ENCODE measurements at regions not wholly inside any gene's neighbourhood (a gene's known extent, or its start where the extent isn't known, plus 50 kb on each side); places are given as distances from the start of the nearest gene placed in this dataset.

DNA sequence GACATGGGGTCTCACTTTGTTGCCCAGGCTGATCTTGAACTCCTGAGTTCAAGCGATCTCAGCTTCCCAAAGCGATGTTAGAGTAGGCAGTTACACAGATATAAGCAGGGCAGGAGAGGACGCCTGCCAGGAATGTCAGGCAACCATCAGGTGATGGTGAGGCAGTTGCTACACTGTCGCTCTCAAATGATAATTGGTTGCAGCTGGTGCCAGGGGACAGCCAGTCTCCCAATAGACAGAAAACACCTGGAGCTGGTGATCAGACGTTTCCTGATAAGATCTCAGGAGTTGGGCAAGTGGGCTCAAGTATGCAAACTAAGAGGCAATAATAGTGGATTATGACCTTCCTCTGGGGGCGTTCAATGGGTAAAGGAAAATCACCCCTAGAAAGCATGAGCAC, 163.1 kb upstream of the RGPD4 start:
- Histone ChIP-seq H3K4me1 (no peaks in the 10 kb centered on the region), H3K9me3 (no peaks in the 10 kb centered on the region), H3K27me3 (ENCODE audit: low read depth) (no peaks in the 10 kb centered on the region), H3K4me3 (no peak overlapping the region), H3K36me3 (replicated peaks) (no peaks in the 10 kb centered on the region)
- in situ Hi-C loops (cut with MboI; ENCODE audit: low sequenced_read_pairs), result no loop called here
- no peak for DNase-seq (ENCODE audit: low spot score in 2 of 2)

DNA sequence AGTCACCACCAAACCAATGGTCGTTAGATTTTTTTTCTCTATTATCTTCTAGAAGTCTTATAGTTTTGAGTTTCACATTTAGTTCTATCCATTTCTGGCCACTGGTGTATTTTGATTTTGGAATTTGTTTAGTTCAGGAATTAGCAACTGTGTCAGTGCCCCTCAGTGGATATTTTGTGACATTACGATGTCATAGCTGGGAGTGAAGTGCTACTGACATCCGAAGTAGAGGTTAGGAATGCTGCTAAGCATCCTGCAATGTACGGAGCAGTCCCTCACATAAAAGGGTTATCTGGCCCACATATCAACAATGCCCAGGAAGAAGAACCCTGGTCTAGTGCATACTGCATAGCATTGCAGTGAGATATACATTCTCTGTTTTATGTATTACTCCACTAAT, 157.4 kb upstream of the RGPD4 start:
- Histone ChIP-seq H3K4me1 (no peaks in the 10 kb centered on the region), H3K9me3 (no peaks in the 10 kb centered on the region), H3K36me3 (replicated peaks) (no peaks in the 10 kb centered on the region), H3K27me3 (ENCODE audit: low read depth) (no peaks in the 10 kb centered on the region), H3K4me3 (no peak overlapping the region)
- in situ Hi-C loops (cut with MboI; ENCODE audit: low sequenced_read_pairs), result no loop called here
- DNase-seq (ENCODE audit: low spot score in 2 of 2), result no peak

DNA sequence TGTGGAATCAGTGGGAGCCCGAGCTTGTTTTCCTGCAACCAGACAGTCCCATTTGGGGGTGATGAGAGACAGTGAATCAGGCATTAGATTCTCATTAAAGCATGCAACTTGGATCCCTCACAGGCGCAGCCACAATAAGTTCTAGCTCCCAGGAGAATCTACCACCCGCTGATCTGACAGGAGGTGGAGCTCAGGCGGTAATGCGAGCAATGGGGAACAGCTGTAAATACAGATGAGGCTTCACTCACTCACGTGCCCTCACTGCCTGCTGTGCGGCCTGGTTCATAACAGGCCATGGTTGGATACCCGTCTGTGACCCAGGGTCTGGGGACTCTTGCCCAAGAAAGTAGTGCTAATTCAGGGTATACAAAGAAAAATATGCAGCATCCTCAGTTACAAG, 144.8 kb upstream of the RGPD4 start:
- Histone ChIP-seq H3K4me3 (no peak overlapping the region), H3K9me3 (no peaks in the 10 kb centered on the region), H3K4me1 (no peaks in the 10 kb centered on the region), H3K27me3 (ENCODE audit: low read depth) (no peaks in the 10 kb centered on the region), H3K36me3 (replicated peaks) (no peaks in the 10 kb centered on the region)
- DNase-seq (ENCODE audit: low spot score in 2 of 2), result no peak
- in situ Hi-C loops (cut with MboI; ENCODE audit: low sequenced_read_pairs), result no loop called here

DNA sequence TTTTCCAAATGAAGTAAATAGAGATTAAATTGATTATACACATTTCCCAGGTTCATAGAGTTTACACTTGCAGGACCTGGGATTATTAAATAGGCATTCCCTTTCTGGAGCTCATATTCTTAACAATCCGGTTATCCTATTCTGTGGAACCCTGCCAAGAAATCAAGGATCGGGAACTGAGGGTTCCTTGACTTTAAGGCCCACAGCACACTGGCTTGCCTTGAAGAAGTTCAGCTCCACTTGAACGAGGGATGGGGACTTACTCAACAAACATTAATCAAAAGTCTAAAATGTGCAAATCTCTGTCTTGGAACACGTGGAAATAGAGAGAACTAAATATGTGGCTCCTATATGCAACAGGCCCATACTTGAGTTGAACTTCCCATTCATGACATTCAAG, 142.3 kb upstream of the RGPD4 start:
- Histone ChIP-seq H3K9me3 (no peaks in the 10 kb centered on the region), H3K36me3 (replicated peaks) (no peaks in the 10 kb centered on the region), H3K4me3 (no peak overlapping the region), H3K4me1 (no peaks in the 10 kb centered on the region), H3K27me3 (ENCODE audit: low read depth) (no peaks in the 10 kb centered on the region)
- in situ Hi-C loops (cut with MboI; ENCODE audit: low sequenced_read_pairs), result no loop called here
- DNase-seq (ENCODE audit: low spot score in 2 of 2), result no peak

DNA sequence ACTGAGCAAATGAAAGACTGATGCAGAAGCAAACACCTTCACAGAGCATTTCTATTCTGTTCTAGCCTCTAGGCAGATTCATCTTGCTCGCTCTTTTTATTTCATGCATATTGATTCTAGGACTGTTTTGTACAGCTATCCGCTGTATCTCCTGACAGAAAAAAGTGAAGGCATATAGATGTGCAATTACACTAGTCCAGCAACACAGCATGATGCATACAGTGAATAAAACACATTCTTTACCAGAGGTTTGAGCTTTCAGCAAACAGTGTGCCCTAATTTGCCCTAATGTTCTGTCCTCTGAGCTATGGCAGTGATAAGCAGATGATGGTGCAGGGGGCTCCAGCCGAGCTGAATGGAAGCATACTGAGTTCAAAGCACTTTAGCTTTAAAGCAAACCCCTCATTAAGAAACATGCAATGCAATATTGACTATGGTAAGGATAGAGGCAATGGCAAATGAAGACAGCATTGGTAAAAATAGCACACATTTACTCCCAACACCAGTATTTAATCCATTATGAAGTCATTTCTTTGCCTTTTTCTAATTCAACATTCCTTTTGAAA, 141.2 kb upstream of the RGPD4 start:
- H3K4me1 ChIP-seq, result no peaks in the 10 kb centered on the region
- DNase-seq (ENCODE audit: low spot score in 2 of 2), result no peak
- no peaks in the 10 kb centered on the region for H3K36me3 ChIP-seq (replicated peaks)
- no peak overlapping the region for H3K4me3 ChIP-seq
- no peaks in the 10 kb centered on the region for H3K27me3 ChIP-seq (ENCODE audit: low read depth)
- in situ Hi-C loops (cut with MboI; ENCODE audit: low sequenced_read_pairs), result no loop called here
- H3K9me3 ChIP-seq, result no peaks in the 10 kb centered on the region

DNA sequence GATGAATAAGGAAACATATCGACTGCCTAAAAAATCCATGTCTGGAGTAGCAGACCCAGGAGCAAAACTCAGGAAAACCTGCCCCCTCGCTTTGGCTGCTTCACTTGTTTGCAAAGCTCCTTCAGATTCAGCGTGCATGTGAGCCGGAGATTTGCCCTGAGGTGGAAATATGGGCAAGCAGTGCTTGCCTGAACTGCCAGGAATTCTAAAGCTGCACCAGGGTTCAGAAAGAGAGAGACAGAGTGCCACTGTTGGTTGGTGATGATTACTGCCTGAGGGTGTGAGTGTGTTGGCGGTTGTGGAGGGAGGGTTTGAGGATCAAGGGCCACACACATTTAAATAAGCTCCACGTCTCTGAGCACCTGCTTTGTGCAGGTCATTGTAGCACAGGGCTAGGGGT, 139.6 kb upstream of the RGPD4 start:
- in situ Hi-C loops (cut with MboI; ENCODE audit: low sequenced_read_pairs), result no loop called here

DNA sequence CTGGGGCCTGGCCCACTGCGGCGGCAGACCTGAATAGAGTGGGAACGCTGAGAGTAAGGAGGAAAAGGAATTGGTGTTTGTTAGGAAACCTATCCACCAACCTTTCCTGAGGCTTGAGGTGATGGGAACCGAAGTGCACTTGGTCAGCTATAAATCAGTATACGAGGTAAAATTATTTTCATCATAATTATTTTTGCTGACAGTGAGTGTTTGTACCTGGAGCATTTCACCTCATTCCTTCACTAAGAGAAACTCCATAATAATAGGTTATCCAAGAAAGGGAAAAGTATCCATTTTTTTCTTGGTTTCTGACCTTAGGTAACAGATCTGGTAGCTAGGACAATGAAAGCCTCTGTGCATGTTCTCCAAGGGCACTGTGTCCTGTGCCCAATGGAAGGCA, 138.6 kb upstream of the RGPD4 start:
- Histone ChIP-seq H3K4me3 (no peak overlapping the region), H3K9me3 (no peaks in the 10 kb centered on the region), H3K4me1 (no peaks in the 10 kb centered on the region), H3K27me3 (ENCODE audit: low read depth) (no peaks in the 10 kb centered on the region), H3K36me3 (replicated peaks) (no peaks in the 10 kb centered on the region)
- in situ Hi-C loops (cut with MboI; ENCODE audit: low sequenced_read_pairs), result no loop called here
- DNase-seq (ENCODE audit: low spot score in 2 of 2), result no peak

More for the DNA sequence above, 139.6 kb upstream of the RGPD4 start:
- DNase-seq (ENCODE audit: low spot score in 2 of 2), result no peak
- Histone ChIP-seq H3K36me3 (replicated peaks) (no peaks in the 10 kb centered on the region), H3K4me3 (no peak overlapping the region), H3K4me1 (no peaks in the 10 kb centered on the region), H3K27me3 (ENCODE audit: low read depth) (no peaks in the 10 kb centered on the region), H3K9me3 (no peaks in the 10 kb centered on the region)

DNA sequence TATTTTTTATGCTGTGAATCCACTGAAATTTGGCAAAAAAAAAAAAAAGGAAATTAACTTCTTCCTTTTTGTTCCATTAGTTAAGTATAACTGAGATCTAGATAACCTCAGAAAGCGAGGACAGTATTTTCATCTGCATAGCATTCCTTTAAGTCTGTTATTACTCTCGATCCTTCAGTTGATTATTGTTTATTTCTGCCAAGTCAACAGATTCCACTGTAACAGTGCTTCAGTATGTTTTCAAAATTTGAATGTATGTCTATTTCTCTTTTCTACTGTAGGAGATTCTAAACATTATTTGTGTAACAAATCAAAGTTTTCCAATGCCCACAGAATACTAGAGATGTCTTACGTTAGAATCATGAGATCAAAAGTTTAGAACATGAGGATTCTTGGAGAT, 133.1 kb upstream of the RGPD4 start:
- in situ Hi-C loops (cut with MboI; ENCODE audit: low sequenced_read_pairs), result no loop called here
- H3K4me1 ChIP-seq, result no peaks in the 10 kb centered on the region
- H3K27me3 ChIP-seq (ENCODE audit: low read depth), result no peaks in the 10 kb centered on the region
- no peak for DNase-seq (ENCODE audit: low spot score in 2 of 2)
- H3K36me3 ChIP-seq (replicated peaks), result no peaks in the 10 kb centered on the region
- no peak overlapping the region for H3K4me3 ChIP-seq
- H3K9me3 ChIP-seq, result no peaks in the 10 kb centered on the region

DNA sequence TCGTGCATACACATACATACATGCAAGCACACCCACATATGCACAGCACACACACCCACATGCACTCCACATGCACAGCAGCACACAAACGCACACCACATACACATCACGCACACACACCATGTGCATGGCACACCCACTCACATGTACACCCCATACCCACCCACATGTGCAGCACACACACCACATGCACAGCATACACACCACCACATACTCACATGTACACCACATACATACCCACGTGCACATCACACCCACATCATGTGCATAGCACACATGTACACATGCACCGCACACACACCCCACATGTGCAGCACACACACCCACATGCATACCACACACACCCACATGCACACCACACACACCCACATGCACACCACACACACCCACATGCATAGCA, 132.0 kb upstream of the RGPD4 start:
- no peaks in the 10 kb centered on the region for H3K36me3 ChIP-seq (replicated peaks)
- H3K4me3 ChIP-seq, result no peak overlapping the region
- in situ Hi-C loops (cut with MboI; ENCODE audit: low sequenced_read_pairs), result no loop called here
- H3K4me1 ChIP-seq, result no peaks in the 10 kb centered on the region
- H3K27me3 ChIP-seq (ENCODE audit: low read depth), result no peaks in the 10 kb centered on the region
- H3K9me3 ChIP-seq, result no peaks in the 10 kb centered on the region
- DNase-seq (ENCODE audit: low spot score in 2 of 2), result no peak

DNA sequence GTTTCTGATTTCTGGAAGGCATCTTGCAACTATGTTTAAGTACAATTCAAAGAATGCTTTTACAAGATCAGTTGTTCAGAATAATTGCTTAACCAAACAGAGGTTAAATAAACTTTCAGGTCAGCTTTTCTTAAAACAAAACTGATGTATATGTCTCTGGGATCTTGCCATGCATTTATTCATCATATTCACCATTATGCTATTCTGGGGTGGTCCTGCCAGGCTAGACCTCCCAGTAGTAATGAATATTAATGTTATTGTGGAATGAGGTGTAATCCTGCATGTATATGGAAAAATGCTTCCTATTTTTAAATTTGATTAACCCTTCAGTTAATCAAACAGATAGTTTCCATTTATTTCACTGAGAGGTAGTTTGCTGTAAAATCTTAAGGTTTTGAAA, 129.3 kb upstream of the RGPD4 start:
- in situ Hi-C loops (cut with MboI; ENCODE audit: low sequenced_read_pairs), result no loop called here
- no peaks in the 10 kb centered on the region for H3K36me3 ChIP-seq (replicated peaks)
- 0 out of 2 replicates have a peak, but pooled peaks cover 2% of the 10 kb centered on the region for H3K9me3 ChIP-seq
- no peaks in the 10 kb centered on the region for H3K4me1 ChIP-seq
- DNase-seq (ENCODE audit: low spot score in 2 of 2), result no peak
- no peak overlapping the region for H3K4me3 ChIP-seq
- no peaks in the 10 kb centered on the region for H3K27me3 ChIP-seq (ENCODE audit: low read depth)

DNA sequence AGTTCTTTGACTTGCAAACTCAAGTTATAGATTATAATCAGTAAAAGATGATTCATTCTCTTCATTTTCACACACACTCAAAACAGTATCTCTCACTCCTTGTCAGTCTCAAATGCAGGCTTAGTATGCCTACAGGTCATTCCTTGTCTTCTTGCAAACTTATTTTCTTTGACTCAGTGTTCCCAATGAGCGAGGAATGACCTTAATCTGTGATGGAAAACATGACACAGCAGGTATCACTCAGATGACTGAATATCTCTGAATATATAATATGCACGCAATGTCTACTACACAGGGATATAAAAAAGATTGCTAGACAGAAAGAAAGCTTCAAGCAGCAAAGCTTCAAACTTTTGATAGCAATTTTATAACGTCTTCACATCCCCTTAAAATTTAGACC, 127.8 kb upstream of the RGPD4 start:
- in situ Hi-C loops (cut with MboI; ENCODE audit: low sequenced_read_pairs), result no loop called here
- Histone ChIP-seq H3K36me3 (replicated peaks) (no peaks in the 10 kb centered on the region), H3K9me3 (0 out of 2 replicates have a peak, but pooled peaks cover 2% of the 10 kb centered on the region), H3K4me3 (no peak overlapping the region), H3K4me1 (no peaks in the 10 kb centered on the region), H3K27me3 (ENCODE audit: low read depth) (no peaks in the 10 kb centered on the region)
- no peak for DNase-seq (ENCODE audit: low spot score in 2 of 2)

DNA sequence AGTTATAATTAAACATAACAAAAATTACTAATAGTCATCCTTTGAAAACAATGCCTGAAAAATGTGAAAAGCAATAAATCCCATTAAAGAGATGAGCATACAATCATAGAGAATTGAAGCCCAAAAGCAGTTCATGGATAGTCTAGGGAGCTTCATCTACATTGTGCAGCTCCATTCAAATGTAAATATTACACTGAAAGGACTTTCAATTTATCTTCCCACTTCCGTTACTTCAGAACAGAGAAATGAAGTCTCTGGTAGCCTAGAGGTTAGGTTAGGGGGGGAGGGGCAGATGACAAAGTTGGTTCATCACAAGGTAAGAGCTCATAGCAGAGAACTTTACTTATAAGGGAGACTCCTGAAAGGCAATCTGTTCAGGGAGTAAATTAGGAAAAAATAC, 126.6 kb upstream of the RGPD4 start:
- H3K36me3 ChIP-seq (replicated peaks), result no peaks in the 10 kb centered on the region
- H3K27me3 ChIP-seq (ENCODE audit: low read depth), result no peaks in the 10 kb centered on the region
- H3K4me3 ChIP-seq, result no peak overlapping the region
- H3K9me3 ChIP-seq, result 0 out of 2 replicates have a peak, but pooled peaks cover 2% of the 10 kb centered on the region
- in situ Hi-C loops (cut with MboI; ENCODE audit: low sequenced_read_pairs), result no loop called here
- no peak for DNase-seq (ENCODE audit: low spot score in 2 of 2)
- H3K4me1 ChIP-seq, result no peaks in the 10 kb centered on the region

DNA sequence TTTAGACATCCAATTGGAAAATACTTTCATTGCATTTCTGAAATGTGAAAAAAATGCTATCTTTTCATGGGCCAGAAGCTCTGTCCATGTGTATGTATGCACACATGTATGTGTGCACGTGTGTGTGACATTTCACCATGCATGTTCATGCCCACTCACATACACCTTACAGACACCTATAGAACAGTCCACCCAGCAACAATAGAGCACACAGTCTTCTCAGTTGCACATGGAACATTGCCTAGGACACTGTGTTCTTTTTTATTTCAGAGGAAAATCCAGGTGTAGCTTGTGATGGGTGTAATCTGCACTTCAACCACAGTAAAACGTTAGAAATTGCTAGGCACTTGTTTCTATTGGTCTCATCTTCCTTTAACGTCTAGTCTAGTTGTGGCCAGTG, 114.8 kb upstream of the RGPD4 start:
- Histone ChIP-seq H3K27me3 (ENCODE audit: low read depth) (no peaks in the 10 kb centered on the region), H3K4me1 (no peaks in the 10 kb centered on the region), H3K9me3 (no peaks in the 10 kb centered on the region), H3K36me3 (replicated peaks) (no peaks in the 10 kb centered on the region), H3K4me3 (no peak overlapping the region)
- in situ Hi-C loops (cut with MboI; ENCODE audit: low sequenced_read_pairs), result no loop called here
- no peak for DNase-seq (ENCODE audit: low spot score in 2 of 2)

DNA sequence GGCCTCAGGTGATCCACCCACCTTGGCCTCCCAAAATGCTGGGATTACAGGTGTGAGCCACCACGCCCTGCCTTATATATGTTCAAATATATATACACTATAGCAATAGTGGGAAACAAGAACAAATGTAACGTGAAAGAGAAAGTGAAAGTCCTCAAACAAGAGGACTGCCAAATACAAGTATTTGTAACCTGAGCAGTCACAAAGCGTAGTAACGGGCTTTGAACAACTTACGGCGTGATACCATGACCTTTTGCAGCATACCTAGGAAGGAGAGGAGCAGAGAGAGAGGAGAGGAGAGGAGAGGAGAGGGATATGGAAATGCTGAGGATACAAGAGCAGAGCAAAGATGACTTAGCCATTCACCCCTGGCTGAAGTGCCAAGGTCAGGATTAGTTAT, 113.8 kb upstream of the RGPD4 start:
- DNase-seq (ENCODE audit: low spot score in 2 of 2), result no peak
- H3K27me3 ChIP-seq (ENCODE audit: low read depth), result no peaks in the 10 kb centered on the region
- no peaks in the 10 kb centered on the region for H3K36me3 ChIP-seq (replicated peaks)
- in situ Hi-C loops (cut with MboI; ENCODE audit: low sequenced_read_pairs), result no loop called here
- no peaks in the 10 kb centered on the region for H3K9me3 ChIP-seq
- H3K4me1 ChIP-seq, result no peaks in the 10 kb centered on the region
- H3K4me3 ChIP-seq, result no peak overlapping the region

DNA sequence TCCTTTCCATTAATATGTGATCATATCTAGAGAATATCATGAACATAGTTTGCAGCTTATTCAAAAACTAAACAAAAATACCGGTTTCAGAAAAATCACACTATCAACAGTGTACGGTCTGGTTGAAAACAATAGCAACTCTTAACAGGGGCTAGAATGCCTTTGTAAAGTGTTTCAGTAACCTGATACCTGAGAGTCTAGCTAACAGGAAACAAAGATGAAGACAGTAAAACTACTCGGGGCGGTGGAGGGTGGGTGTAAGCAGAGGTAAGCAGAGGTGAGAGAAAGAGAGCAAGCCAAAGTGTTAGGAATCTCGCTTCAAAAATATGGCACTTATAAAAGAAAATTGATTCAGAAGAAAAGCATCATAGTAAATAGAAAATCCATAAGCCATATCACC, 109.0 kb upstream of the RGPD4 start:
- Histone ChIP-seq H3K4me1 (no peaks in the 10 kb centered on the region), H3K9me3 (no peaks in the 10 kb centered on the region), H3K4me3 (no peak overlapping the region), H3K36me3 (replicated peaks) (no peaks in the 10 kb centered on the region), H3K27me3 (ENCODE audit: low read depth) (no peaks in the 10 kb centered on the region)
- in situ Hi-C loops (cut with MboI; ENCODE audit: low sequenced_read_pairs), result no loop called here
- no peak for DNase-seq (ENCODE audit: low spot score in 2 of 2)

Measured in HAP-1 (cell line).